ENCODE measurements at regions not wholly inside any gene's neighbourhood (a gene's known extent, or its start where the extent isn't known, plus 50 kb on each side); places are given as distances from the start of the nearest gene placed in this dataset.

DNA sequence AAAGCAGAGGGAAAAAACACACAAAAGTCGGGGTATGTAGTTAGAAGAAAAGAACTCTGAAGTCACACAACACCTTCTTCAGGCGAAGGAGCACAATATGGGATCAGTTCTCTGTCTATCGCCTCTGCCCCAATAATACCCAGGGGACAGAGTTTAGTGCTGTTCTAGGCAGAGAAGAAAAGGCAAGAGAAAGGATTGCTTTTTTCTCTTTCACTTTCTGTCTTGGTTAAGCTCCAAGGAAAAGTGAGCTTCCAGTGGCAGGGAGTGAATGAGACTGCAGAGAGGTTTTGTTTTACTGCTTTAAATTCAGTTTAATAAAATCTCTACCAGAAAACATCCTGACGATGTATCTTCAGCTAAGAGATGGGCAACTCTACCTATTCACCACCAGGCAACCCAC, 86.6 kb upstream of the STXBP5 start:
- TF ChIP-seq, protein P1, sequence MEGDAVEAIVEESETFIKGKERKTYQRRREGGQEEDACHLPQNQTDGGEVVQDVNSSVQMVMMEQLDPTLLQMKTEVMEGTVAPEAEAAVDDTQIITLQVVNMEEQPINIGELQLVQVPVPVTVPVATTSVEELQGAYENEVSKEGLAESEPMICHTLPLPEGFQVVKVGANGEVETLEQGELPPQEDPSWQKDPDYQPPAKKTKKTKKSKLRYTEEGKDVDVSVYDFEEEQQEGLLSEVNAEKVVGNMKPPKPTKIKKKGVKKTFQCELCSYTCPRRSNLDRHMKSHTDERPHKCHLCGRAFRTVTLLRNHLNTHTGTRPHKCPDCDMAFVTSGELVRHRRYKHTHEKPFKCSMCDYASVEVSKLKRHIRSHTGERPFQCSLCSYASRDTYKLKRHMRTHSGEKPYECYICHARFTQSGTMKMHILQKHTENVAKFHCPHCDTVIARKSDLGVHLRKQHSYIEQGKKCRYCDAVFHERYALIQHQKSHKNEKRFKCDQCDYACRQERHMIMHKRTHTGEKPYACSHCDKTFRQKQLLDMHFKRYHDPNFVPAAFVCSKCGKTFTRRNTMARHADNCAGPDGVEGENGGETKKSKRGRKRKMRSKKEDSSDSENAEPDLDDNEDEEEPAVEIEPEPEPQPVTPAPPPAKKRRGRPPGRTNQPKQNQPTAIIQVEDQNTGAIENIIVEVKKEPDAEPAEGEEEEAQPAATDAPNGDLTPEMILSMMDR (IDR thresholded peaks at IDR 0.05): no peak
- TF ChIP-seq POLR2A (IDR thresholded peaks at IDR 0.05): no peak

All from esophagus squamous epithelium (tissue), 4 donors.